ENCODE measurements at regions not wholly inside any gene's neighbourhood (a gene's known extent, or its start where the extent isn't known, plus 50 kb on each side); places are given as distances from the start of the nearest gene placed in this dataset.

DNA sequence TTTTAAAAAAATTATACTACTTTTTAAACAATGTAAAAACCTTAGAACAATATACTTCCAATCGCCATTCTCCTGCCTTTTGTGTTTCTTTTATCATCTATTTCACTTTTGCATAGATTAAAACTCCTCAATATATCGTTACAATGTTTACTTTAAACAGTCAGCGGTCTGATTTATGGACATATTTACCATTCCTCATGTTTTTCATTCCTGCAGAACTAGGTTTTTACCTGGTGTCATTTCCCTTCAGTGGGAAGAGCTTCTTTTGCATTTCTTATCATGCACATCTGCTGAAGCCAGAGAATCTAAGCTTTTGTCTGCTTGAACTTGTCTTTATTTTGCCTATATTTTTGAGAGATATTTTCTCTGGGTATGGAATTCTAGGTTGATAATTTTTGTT is 277.4 kb upstream of the PLXNA2 start:
- Histone ChIP-seq H3K36me3 (ENCODE audit: control insufficient read depth, insufficient read depth, low read length) (no peaks in the 10 kb centered on the region), H3K9ac (ENCODE audit: extremely low read depth, low read length, poor library complexity, severe bottlenecking) (no peak overlapping the region), H3K4me3 (ENCODE audit: low read length) (no peak overlapping the region), H3K27ac (ENCODE audit: low read depth, low read length) (no peak overlapping the region), H3K9me3 (ENCODE audit: control insufficient read depth, low read length) (no peaks in the 10 kb centered on the region), H3K27me3 (ENCODE audit: control insufficient read depth, insufficient read depth, low read length, poor library complexity, severe bottlenecking) (no peaks in the 10 kb centered on the region), H3K4me1 (ENCODE audit: control insufficient read depth, insufficient read depth, low read length) (no peaks in the 10 kb centered on the region)
- Mint-ChIP-seq H3K4me1 (peaks cover 7% of the 10 kb centered on the region), H3K4me3 (no peak overlapping the region), H3K9me3 (peaks cover 11% of the 10 kb centered on the region), H3K27ac (no peak overlapping the region), H3K36me3 (ENCODE audit: low read depth) (no peaks in the 10 kb centered on the region), H3K27me3 (ENCODE audit: insufficient read depth) (no peaks in the 10 kb centered on the region)
- 65 to 89% methylated on average over 2 to 3 of the region's 3 CpGs for WGBS, 2 experiments (ENCODE audit: insufficient coverage in 1 of 2, insufficient read length in 1 of 2)
- TF ChIP-seq, protein P1, sequence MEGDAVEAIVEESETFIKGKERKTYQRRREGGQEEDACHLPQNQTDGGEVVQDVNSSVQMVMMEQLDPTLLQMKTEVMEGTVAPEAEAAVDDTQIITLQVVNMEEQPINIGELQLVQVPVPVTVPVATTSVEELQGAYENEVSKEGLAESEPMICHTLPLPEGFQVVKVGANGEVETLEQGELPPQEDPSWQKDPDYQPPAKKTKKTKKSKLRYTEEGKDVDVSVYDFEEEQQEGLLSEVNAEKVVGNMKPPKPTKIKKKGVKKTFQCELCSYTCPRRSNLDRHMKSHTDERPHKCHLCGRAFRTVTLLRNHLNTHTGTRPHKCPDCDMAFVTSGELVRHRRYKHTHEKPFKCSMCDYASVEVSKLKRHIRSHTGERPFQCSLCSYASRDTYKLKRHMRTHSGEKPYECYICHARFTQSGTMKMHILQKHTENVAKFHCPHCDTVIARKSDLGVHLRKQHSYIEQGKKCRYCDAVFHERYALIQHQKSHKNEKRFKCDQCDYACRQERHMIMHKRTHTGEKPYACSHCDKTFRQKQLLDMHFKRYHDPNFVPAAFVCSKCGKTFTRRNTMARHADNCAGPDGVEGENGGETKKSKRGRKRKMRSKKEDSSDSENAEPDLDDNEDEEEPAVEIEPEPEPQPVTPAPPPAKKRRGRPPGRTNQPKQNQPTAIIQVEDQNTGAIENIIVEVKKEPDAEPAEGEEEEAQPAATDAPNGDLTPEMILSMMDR (conservative IDR thresholded peaks at IDR 0.05) = no peak
- DNase-seq = no peak

DNA sequence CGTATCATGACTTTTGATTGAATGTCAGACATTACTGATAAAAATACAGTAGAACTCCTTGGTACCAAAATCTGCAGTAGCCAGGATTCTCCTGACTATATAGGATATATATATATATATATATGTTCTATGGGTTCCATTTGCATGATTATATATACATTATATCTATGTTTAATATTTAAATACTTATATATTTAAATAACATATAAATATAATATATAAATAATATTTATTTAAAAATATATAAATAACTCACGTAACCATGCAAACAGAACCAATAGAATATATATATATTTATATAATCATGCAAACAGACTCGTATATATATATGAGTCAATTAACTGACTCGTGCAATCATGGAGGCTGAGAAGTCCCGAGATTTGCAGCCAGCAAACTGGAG is 278.8 kb upstream of the PLXNA2 start:
- Mint-ChIP-seq H3K4me1 (peaks cover 4% of the 10 kb centered on the region), H3K4me3 (no peak overlapping the region), H3K27me3 (ENCODE audit: insufficient read depth) (no peaks in the 10 kb centered on the region), H3K27ac (no peak overlapping the region), H3K36me3 (ENCODE audit: low read depth) (no peaks in the 10 kb centered on the region), H3K9me3 (no peaks in the 10 kb centered on the region)
- peak; percentile 1 for DNase-seq
- Histone ChIP-seq H3K27me3 (ENCODE audit: control insufficient read depth, insufficient read depth, low read length, poor library complexity, severe bottlenecking) (no peaks in the 10 kb centered on the region), H3K27ac (ENCODE audit: low read depth, low read length) (no peak overlapping the region), H3K9ac (ENCODE audit: extremely low read depth, low read length, poor library complexity, severe bottlenecking) (no peak overlapping the region), H3K4me3 (ENCODE audit: low read length) (no peak overlapping the region), H3K9me3 (ENCODE audit: control insufficient read depth, low read length) (no peaks in the 10 kb centered on the region), H3K36me3 (ENCODE audit: control insufficient read depth, insufficient read depth, low read length) (no peaks in the 10 kb centered on the region), H3K4me1 (ENCODE audit: control insufficient read depth, insufficient read depth, low read length) (no peaks in the 10 kb centered on the region)
- TF ChIP-seq, protein P1 (conservative IDR thresholded peaks at IDR 0.05) = no peak
- 98% methylated on average over 4 of the region's 5 CpGs; no CpG with 5 or more reads in 1 of the 2 experiments for WGBS, 2 experiments (ENCODE audit: insufficient coverage in 1 of 2, insufficient read length in 1 of 2)

DNA sequence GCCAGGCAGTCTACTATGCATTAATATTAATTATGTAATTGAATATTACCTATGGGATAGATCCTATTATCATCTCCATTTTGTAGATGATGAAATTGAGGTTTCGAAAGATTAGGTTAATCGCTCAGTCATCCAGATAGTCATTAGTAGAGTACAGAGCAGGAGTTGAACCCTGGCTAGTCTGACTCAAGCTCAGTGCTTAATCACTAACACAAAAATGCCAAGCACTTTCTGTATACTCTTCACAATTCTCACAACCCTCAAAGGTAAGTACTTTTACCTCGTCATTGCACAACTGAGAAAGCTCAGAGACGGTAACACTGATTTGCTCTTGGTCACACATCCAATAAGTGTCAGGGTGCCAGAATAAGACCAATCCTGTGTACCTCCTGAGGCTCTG is 280.2 kb upstream of the PLXNA2 start:
- H3K4me3 Mint-ChIP-seq = no peak overlapping the region
- 92 to 97% methylated on average over 2 to 4 of the region's 4 CpGs for WGBS, 2 experiments (ENCODE audit: insufficient coverage in 1 of 2, insufficient read length in 1 of 2)
- no peak for DNase-seq
- H3K27me3 Mint-ChIP-seq (ENCODE audit: insufficient read depth) = peaks cover 5% of the 10 kb centered on the region
- Histone ChIP-seq H3K9me3 (ENCODE audit: control insufficient read depth, low read length) (no peaks in the 10 kb centered on the region), H3K4me3 (ENCODE audit: low read length) (no peak overlapping the region), H3K27me3 (ENCODE audit: control insufficient read depth, insufficient read depth, low read length, poor library complexity, severe bottlenecking) (no peaks in the 10 kb centered on the region), H3K9ac (ENCODE audit: extremely low read depth, low read length, poor library complexity, severe bottlenecking) (no peak overlapping the region), H3K27ac (ENCODE audit: low read depth, low read length) (no peak overlapping the region), H3K4me1 (ENCODE audit: control insufficient read depth, insufficient read depth, low read length) (no peaks in the 10 kb centered on the region), H3K36me3 (ENCODE audit: control insufficient read depth, insufficient read depth, low read length) (no peaks in the 10 kb centered on the region)
- no peaks in the 10 kb centered on the region for H3K36me3 Mint-ChIP-seq (ENCODE audit: low read depth)
- H3K9me3 Mint-ChIP-seq = no peaks in the 10 kb centered on the region
- H3K4me1 Mint-ChIP-seq = peaks cover 8% of the 10 kb centered on the region
- H3K27ac Mint-ChIP-seq = no peak overlapping the region
- TF ChIP-seq, protein P1 (conservative IDR thresholded peaks at IDR 0.05) = no peak

Data from endodermal cell (in vitro differentiated cells).